Esophagus (tissue), 2 donors: ENCODE measurements at regions not wholly inside any gene's neighbourhood (a gene's known extent, or its start where the extent isn't known, plus 50 kb on each side); places are given as distances from the start of the nearest gene placed in this dataset.

Experiments
- H3K27ac ChIP-seq, 2 donors: one replicate each; pipeline ENCODE4 v1.5.1; 2013; ENCODE audit warnings: low read depth in 2 of 2, mild to moderate bottlenecking in 2 of 2, inconsistent platforms in 1 of 2, low read length in 1 of 2, moderate library complexity in 1 of 2
- H3K27me3 ChIP-seq, 2 donors: one replicate each; pipeline ENCODE4 v1.6.1; 2013; ENCODE audit warnings: low read length in 2 of 2, control low read depth in 1 of 2, mild to moderate bottlenecking in 1 of 2; ENCODE audit not compliant: insufficient read depth in 2 of 2, control insufficient read depth in 1 of 2
- H3K36me3 ChIP-seq, 2 donors: one replicate each; pipeline ENCODE4 v1.6.1; 2013; ENCODE audit warnings: low read length in 1 of 2; ENCODE audit not compliant: control insufficient read depth in 2 of 2, insufficient read depth in 2 of 2
- H3K4me1 ChIP-seq, 2 donors: one replicate each; pipeline ENCODE4 v1.6.1; 2013; ENCODE audit warnings: low read length in 1 of 2; ENCODE audit not compliant: control insufficient read depth in 2 of 2, insufficient read depth in 2 of 2
- H3K4me3 ChIP-seq, 2 donors: one replicate each; pipeline ENCODE4 v1.5.1; 2013; ENCODE audit warnings: low read length in 2 of 2, mild to moderate bottlenecking in 2 of 2, low read depth in 1 of 2, moderate library complexity in 1 of 2
- H3K9me3 ChIP-seq, 2 donors: one replicate each; pipeline ENCODE4 v1.6.1; 2013; ENCODE audit warnings: mild to moderate bottlenecking in 2 of 2, low read depth in 1 of 2, low read length in 1 of 2, moderate library complexity in 1 of 2; ENCODE audit not compliant: control insufficient read depth in 2 of 2, insufficient read depth in 1 of 2
- WGBS, 2 donors: extraction: QIAGEN DNeasy Blood & Tissue Kit; methylation state at CpG; one replicate each; pipeline ENCODE4 v1.1.7; 2013; 5-methylcytosine and 5-hydroxymethylcytosine counted together
- donor health status: healthy with polysubstance abuse.
- donor health status: Bipolar disorder and iron deficiency.

- H3K4me1 ChIP-seq, result no peaks in the 10 kb centered on the region
- no peaks in the 10 kb centered on the region for H3K36me3 ChIP-seq
- no peak overlapping the region for H3K4me3 ChIP-seq
- no peaks in the 10 kb centered on the region for H3K27me3 ChIP-seq
- no peak overlapping the region for H3K27ac ChIP-seq
- peaks cover 0 to 3% of the 10 kb centered on the region in 2 donors for H3K9me3 ChIP-seq
- WGBS, 2 donors, result 72 to 76% methylated on average over 9 of the region's 9 CpGs
Observed at GRCh38 chr20:61049684-61050083, 202.4 kb upstream of the CDH4 start.

- 74 to 77% methylated on average over 8 of the region's 8 CpGs for whole genome bisulfite sequencing, 2 donors
- Histone ChIP-seq H3K9me3 (no peaks in the 10 kb centered on the region), H3K4me1 (no peaks in the 10 kb centered on the region), H3K36me3 (no peaks in the 10 kb centered on the region), H3K27me3 (no peaks in the 10 kb centered on the region), H3K4me3 (no peak overlapping the region), H3K27ac (no peak overlapping the region)
Observed at GRCh38 chr20:61050336-61050890, 201.6 kb upstream of the CDH4 start.

GRCh38 chr20:61052195-61052750 lies 199.8 kb upstream of the CDH4 start:
- H3K4me1 ChIP-seq, result no peaks in the 10 kb centered on the region
- H3K4me3 ChIP-seq, result no peak overlapping the region
- H3K9me3 ChIP-seq, result no peaks in the 10 kb centered on the region
- 65% methylated on average over 16 of the region's 16 CpGs for WGBS, 2 donors
- H3K27me3 ChIP-seq, result no peaks in the 10 kb centered on the region
- no peaks in the 10 kb centered on the region for H3K36me3 ChIP-seq
- no peak overlapping the region for H3K27ac ChIP-seq

GRCh38 chr20:61052776-61053442 lies 199.2 kb upstream of the CDH4 start:
- WGBS, 2 donors, result 63% methylated on average over 13 of the region's 13 CpGs
- no peak overlapping the region for H3K4me3 ChIP-seq
- H3K27me3 ChIP-seq, result no peaks in the 10 kb centered on the region
- no peak overlapping the region for H3K27ac ChIP-seq
- no peaks in the 10 kb centered on the region for H3K4me1 ChIP-seq
- no peaks in the 10 kb centered on the region for H3K36me3 ChIP-seq
- no peaks in the 10 kb centered on the region for H3K9me3 ChIP-seq

GRCh38 chr20:61053487-61053886 lies 198.6 kb upstream of the CDH4 start:
- Histone ChIP-seq H3K27me3 (no peaks in the 10 kb centered on the region), H3K4me3 (no peak overlapping the region), H3K4me1 (no peaks in the 10 kb centered on the region), H3K27ac (no peak overlapping the region), H3K36me3 (no peaks in the 10 kb centered on the region), H3K9me3 (no peaks in the 10 kb centered on the region)
- 61 to 71% methylated on average over 4 of the region's 4 CpGs for WGBS, 2 donors

- no peaks in the 10 kb centered on the region for H3K4me1 ChIP-seq
- no peaks in the 10 kb centered on the region for H3K27me3 ChIP-seq
- H3K9me3 ChIP-seq, result no peaks in the 10 kb centered on the region
- H3K27ac ChIP-seq, result no peak overlapping the region
- no peak overlapping the region for H3K4me3 ChIP-seq
- no peaks in the 10 kb centered on the region for H3K36me3 ChIP-seq
- WGBS, 2 donors, result 56 to 61% methylated on average over 7 of the region's 7 CpGs
Observed at GRCh38 chr20:61053889-61054288, 198.2 kb upstream of the CDH4 start.

GRCh38 chr20:61054411-61054810 lies 197.7 kb upstream of the CDH4 start:
- Histone ChIP-seq H3K9me3 (no peaks in the 10 kb centered on the region), H3K4me3 (no peak overlapping the region), H3K27ac (no peak overlapping the region), H3K4me1 (no peaks in the 10 kb centered on the region), H3K27me3 (no peaks in the 10 kb centered on the region), H3K36me3 (no peaks in the 10 kb centered on the region)
- 78 to 79% methylated on average over 9 of the region's 9 CpGs for WGBS, 2 donors

- no peaks in the 10 kb centered on the region for H3K36me3 ChIP-seq
- no peak overlapping the region for H3K27ac ChIP-seq
- 59 to 65% methylated on average over 14 of the region's 14 CpGs for WGBS, 2 donors
Observed at GRCh38 chr20:61055180-61056010, 196.7 kb upstream of the CDH4 start.

GRCh38 chr20:61056116-61056515 lies 195.9 kb upstream of the CDH4 start:
- no peaks in the 10 kb centered on the region for H3K4me1 ChIP-seq
- H3K27ac ChIP-seq, result no peak overlapping the region
- 82 to 83% methylated on average over 10 of the region's 10 CpGs for WGBS, 2 donors
- no peaks in the 10 kb centered on the region for H3K36me3 ChIP-seq
- no peaks in the 10 kb centered on the region for H3K27me3 ChIP-seq
- H3K9me3 ChIP-seq, result no peaks in the 10 kb centered on the region
- no peak overlapping the region for H3K4me3 ChIP-seq

More at GRCh38 chr20:61055180-61056010, 196.7 kb upstream of the CDH4 start:
- Histone ChIP-seq H3K4me3 (no peak overlapping the region), H3K27me3 (no peaks in the 10 kb centered on the region), H3K4me1 (no peaks in the 10 kb centered on the region), H3K9me3 (no peaks in the 10 kb centered on the region)
